ENCODE measurements at regions not wholly inside any gene's neighbourhood (a gene's known extent, or its start where the extent isn't known, plus 50 kb on each side); places are given as distances from the start of the nearest gene placed in this dataset.

DNA sequence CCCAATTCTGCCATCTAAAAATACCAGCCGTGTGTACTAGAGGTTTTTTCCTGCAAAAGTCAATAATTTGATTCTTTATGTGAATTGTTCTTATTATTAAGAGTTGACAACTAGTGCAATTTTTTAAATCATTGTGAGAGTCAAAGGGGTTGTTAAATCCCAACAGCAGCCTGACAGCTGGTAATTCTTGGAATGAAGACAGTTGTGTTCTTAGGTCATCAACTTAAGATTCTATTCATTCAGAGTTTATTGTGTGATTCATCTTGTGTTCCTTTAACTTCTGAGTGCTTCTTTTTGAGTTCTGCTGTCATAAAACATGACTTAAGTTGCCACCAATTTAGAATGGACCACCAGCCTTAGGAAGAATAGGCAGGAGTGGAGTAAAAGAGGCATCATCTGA is 329.0 kb downstream of the NAF1 start (continued):
- TF ChIP-seq, protein P1, sequence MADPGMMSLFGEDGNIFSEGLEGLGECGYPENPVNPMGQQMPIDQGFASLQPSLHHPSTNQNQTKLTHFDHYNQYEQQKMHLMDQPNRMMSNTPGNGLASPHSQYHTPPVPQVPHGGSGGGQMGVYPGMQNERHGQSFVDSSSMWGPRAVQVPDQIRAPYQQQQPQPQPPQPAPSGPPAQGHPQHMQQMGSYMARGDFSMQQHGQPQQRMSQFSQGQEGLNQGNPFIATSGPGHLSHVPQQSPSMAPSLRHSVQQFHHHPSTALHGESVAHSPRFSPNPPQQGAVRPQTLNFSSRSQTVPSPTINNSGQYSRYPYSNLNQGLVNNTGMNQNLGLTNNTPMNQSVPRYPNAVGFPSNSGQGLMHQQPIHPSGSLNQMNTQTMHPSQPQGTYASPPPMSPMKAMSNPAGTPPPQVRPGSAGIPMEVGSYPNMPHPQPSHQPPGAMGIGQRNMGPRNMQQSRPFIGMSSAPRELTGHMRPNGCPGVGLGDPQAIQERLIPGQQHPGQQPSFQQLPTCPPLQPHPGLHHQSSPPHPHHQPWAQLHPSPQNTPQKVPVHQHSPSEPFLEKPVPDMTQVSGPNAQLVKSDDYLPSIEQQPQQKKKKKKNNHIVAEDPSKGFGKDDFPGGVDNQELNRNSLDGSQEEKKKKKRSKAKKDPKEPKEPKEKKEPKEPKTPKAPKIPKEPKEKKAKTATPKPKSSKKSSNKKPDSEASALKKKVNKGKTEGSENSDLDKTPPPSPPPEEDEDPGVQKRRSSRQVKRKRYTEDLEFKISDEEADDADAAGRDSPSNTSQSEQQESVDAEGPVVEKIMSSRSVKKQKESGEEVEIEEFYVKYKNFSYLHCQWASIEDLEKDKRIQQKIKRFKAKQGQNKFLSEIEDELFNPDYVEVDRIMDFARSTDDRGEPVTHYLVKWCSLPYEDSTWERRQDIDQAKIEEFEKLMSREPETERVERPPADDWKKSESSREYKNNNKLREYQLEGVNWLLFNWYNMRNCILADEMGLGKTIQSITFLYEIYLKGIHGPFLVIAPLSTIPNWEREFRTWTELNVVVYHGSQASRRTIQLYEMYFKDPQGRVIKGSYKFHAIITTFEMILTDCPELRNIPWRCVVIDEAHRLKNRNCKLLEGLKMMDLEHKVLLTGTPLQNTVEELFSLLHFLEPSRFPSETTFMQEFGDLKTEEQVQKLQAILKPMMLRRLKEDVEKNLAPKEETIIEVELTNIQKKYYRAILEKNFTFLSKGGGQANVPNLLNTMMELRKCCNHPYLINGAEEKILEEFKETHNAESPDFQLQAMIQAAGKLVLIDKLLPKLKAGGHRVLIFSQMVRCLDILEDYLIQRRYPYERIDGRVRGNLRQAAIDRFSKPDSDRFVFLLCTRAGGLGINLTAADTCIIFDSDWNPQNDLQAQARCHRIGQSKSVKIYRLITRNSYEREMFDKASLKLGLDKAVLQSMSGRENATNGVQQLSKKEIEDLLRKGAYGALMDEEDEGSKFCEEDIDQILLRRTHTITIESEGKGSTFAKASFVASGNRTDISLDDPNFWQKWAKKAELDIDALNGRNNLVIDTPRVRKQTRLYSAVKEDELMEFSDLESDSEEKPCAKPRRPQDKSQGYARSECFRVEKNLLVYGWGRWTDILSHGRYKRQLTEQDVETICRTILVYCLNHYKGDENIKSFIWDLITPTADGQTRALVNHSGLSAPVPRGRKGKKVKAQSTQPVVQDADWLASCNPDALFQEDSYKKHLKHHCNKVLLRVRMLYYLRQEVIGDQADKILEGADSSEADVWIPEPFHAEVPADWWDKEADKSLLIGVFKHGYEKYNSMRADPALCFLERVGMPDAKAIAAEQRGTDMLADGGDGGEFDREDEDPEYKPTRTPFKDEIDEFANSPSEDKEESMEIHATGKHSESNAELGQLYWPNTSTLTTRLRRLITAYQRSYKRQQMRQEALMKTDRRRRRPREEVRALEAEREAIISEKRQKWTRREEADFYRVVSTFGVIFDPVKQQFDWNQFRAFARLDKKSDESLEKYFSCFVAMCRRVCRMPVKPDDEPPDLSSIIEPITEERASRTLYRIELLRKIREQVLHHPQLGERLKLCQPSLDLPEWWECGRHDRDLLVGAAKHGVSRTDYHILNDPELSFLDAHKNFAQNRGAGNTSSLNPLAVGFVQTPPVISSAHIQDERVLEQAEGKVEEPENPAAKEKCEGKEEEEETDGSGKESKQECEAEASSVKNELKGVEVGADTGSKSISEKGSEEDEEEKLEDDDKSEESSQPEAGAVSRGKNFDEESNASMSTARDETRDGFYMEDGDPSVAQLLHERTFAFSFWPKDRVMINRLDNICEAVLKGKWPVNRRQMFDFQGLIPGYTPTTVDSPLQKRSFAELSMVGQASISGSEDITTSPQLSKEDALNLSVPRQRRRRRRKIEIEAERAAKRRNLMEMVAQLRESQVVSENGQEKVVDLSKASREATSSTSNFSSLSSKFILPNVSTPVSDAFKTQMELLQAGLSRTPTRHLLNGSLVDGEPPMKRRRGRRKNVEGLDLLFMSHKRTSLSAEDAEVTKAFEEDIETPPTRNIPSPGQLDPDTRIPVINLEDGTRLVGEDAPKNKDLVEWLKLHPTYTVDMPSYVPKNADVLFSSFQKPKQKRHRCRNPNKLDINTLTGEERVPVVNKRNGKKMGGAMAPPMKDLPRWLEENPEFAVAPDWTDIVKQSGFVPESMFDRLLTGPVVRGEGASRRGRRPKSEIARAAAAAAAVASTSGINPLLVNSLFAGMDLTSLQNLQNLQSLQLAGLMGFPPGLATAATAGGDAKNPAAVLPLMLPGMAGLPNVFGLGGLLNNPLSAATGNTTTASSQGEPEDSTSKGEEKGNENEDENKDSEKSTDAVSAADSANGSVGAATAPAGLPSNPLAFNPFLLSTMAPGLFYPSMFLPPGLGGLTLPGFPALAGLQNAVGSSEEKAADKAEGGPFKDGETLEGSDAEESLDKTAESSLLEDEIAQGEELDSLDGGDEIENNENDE (IDR thresholded peaks at IDR 0.05; ENCODE audit: insufficient replicate concordance, low read length): no peak
- TF ChIP-seq MAFK (IDR thresholded peaks at IDR 0.05; ENCODE audit: low read depth, low read length) (no peak), SP1 (IDR thresholded peaks at IDR 0.05; ENCODE audit: low read depth, low read length) (no peak), JUND (IDR thresholded peaks at IDR 0.05; ENCODE audit: low read length) (no peak), SIN3A (conservative IDR thresholded peaks at IDR 0.05 in 1 of 2, IDR thresholded peaks at IDR 0.05 in 1 of 2; ENCODE audit: low read depth in 1 of 2, low read length in 2 of 2) (no peak), RAD21 (IDR thresholded peaks at IDR 0.05 in 1 of 2, conservative IDR thresholded peaks at IDR 0.05 in 1 of 2; ENCODE audit: low read depth in 2 of 2, low read length in 2 of 2) (no peak), RFX5 (IDR thresholded peaks at IDR 0.05; ENCODE audit: borderline replicate concordance, low read depth, low read length) (no peak), POU5F1 (IDR thresholded peaks at IDR 0.05; ENCODE audit: low read depth, low read length) (no peak), SRF (IDR thresholded peaks at IDR 0.05; ENCODE audit: low read depth, low read length) (no peak), TCF12 (IDR thresholded peaks at IDR 0.05; ENCODE audit: low read depth, low read length) (no peak), NRF1 (IDR thresholded peaks at IDR 0.05; ENCODE audit: low read depth, low read length) (no peak), SAP30 (IDR thresholded peaks at IDR 0.05; ENCODE audit: insufficient read depth, insufficient replicate concordance, low read length) (no peak), TAF1 (IDR thresholded peaks at IDR 0.05; ENCODE audit: low read depth, low read length) (no peak)

Measured in H1 (cell line).